GM23338 (cell line): ENCODE measurements at regions not wholly inside any gene's neighbourhood (a gene's known extent, or its start where the extent isn't known, plus 50 kb on each side); places are given as distances from the start of the nearest gene placed in this dataset.
"Not testable (repeated sequence)": the region's sequence is repeated elsewhere in the genome, so short reads cannot be mapped to it uniquely, and the experiment has no call there.

Experiments used
- EZH2 ChIP-seq: fragments of 200-600 bp; sonication (generic); IDR thresholded peaks from one replicate; pipeline ENCODE4 v1.8.0; 2017; ENCODE audit warnings: antibody characterized with exemption, mild to moderate bottlenecking, low read depth; ENCODE audit not compliant: unreplicated experiment
- EZH2phosphoT487 ChIP-seq: fragments of 200-600 bp; sonication (generic); IDR thresholded peaks from one replicate; pipeline ENCODE4 v1.8.1; 2018; ENCODE audit warnings: antibody characterized with exemption; ENCODE audit not compliant: unreplicated experiment
- NANOG ChIP-seq: IDR thresholded peaks from 2 replicates; pipeline ENCODE4 v1.6.1; 2016; ENCODE audit warnings: antibody characterized with exemption, borderline replicate concordance
- POLR2AphosphoS5 ChIP-seq: IDR thresholded peaks from 2 replicates; pipeline ENCODE4 v1.6.1; 2016; ENCODE audit warnings: antibody characterized with exemption, low read depth
- TF ChIP-seq, protein P1 (sequence below): IDR thresholded peaks from one replicate; pipeline ENCODE4 v1.6.1; 2018; ENCODE audit warnings: antibody characterized with exemption; ENCODE audit not compliant: unreplicated experiment
- TF ChIP-seq, protein P2 (sequence below), 2 experiments: fragments of 200-600 bp in 1 of 2; sonication (generic) in 1 of 2; conservative IDR thresholded peaks; 2 replicates each; pipeline versions ENCODE4 v1.5.1 to v1.6.1; 2016 to 2017; ENCODE audit warnings: antibody characterized with exemption in 2 of 2, low read depth in 2 of 2, mild to moderate bottlenecking in 2 of 2, moderate library complexity in 1 of 2
- TF ChIP-seq, protein P3 (sequence below): IDR thresholded peaks from 2 replicates; pipeline ENCODE4 v1.6.1; 2016; ENCODE audit warnings: antibody characterized with exemption

DNA sequence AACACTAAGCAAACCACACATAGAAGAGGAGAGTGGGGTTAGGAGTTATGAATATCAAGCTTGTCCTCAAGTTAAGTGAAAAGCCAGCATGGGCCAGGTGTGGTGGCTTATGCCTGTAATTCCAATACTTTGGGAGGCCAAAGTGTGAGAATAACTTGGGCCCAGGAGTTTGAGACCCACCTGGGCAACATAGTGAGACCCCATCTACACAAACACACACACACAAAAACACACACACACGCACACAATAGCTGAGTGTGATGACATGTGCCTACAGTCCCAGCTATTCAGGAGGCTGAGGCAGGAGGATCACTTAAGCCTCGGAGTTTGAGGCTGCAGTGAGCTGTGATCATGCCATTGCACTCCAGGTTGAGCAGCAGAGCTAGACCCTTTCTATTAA, 69.7 kb downstream of the PPIAL4G start:
- not testable (repeated sequence) for TF ChIP-seq EZH2phosphoT487, EZH2, POLR2AphosphoS5, NANOG
- TF ChIP-seq, protein P1, sequence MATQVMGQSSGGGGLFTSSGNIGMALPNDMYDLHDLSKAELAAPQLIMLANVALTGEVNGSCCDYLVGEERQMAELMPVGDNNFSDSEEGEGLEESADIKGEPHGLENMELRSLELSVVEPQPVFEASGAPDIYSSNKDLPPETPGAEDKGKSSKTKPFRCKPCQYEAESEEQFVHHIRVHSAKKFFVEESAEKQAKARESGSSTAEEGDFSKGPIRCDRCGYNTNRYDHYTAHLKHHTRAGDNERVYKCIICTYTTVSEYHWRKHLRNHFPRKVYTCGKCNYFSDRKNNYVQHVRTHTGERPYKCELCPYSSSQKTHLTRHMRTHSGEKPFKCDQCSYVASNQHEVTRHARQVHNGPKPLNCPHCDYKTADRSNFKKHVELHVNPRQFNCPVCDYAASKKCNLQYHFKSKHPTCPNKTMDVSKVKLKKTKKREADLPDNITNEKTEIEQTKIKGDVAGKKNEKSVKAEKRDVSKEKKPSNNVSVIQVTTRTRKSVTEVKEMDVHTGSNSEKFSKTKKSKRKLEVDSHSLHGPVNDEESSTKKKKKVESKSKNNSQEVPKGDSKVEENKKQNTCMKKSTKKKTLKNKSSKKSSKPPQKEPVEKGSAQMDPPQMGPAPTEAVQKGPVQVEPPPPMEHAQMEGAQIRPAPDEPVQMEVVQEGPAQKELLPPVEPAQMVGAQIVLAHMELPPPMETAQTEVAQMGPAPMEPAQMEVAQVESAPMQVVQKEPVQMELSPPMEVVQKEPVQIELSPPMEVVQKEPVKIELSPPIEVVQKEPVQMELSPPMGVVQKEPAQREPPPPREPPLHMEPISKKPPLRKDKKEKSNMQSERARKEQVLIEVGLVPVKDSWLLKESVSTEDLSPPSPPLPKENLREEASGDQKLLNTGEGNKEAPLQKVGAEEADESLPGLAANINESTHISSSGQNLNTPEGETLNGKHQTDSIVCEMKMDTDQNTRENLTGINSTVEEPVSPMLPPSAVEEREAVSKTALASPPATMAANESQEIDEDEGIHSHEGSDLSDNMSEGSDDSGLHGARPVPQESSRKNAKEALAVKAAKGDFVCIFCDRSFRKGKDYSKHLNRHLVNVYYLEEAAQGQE: not testable (repeated sequence)
- TF ChIP-seq, protein P2, sequence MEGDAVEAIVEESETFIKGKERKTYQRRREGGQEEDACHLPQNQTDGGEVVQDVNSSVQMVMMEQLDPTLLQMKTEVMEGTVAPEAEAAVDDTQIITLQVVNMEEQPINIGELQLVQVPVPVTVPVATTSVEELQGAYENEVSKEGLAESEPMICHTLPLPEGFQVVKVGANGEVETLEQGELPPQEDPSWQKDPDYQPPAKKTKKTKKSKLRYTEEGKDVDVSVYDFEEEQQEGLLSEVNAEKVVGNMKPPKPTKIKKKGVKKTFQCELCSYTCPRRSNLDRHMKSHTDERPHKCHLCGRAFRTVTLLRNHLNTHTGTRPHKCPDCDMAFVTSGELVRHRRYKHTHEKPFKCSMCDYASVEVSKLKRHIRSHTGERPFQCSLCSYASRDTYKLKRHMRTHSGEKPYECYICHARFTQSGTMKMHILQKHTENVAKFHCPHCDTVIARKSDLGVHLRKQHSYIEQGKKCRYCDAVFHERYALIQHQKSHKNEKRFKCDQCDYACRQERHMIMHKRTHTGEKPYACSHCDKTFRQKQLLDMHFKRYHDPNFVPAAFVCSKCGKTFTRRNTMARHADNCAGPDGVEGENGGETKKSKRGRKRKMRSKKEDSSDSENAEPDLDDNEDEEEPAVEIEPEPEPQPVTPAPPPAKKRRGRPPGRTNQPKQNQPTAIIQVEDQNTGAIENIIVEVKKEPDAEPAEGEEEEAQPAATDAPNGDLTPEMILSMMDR (conservative IDR thresholded peaks at IDR 0.05; ENCODE audit: low read depth in 2 of 2): not testable (repeated sequence)
- TF ChIP-seq, protein P3, sequence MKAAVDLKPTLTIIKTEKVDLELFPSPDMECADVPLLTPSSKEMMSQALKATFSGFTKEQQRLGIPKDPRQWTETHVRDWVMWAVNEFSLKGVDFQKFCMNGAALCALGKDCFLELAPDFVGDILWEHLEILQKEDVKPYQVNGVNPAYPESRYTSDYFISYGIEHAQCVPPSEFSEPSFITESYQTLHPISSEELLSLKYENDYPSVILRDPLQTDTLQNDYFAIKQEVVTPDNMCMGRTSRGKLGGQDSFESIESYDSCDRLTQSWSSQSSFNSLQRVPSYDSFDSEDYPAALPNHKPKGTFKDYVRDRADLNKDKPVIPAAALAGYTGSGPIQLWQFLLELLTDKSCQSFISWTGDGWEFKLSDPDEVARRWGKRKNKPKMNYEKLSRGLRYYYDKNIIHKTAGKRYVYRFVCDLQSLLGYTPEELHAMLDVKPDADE: not testable (repeated sequence)
